Ascending aorta (tissue), 2 donors: ENCODE measurements at regions not wholly inside any gene's neighbourhood (a gene's known extent, or its start where the extent isn't known, plus 50 kb on each side); places are given as distances from the start of the nearest gene placed in this dataset.

ENCODE experiments used
- DNase-seq, 2 donors: peaks; one replicate each; pipeline ENCODE4 v3.0.0-alpha.2; 2019; ENCODE audit warnings: low spot score in 2 of 2
- H3K27ac ChIP-seq, 2 donors: fragments of 200-600 bp; sonication (generic); one replicate each; pipeline ENCODE4 v1.5.1; 2016 to 2017; ENCODE audit warnings: mild to moderate bottlenecking in 1 of 2
- H3K27me3 ChIP-seq: fragments of 200-600 bp; sonication (generic); one replicate; pipeline ENCODE4 v1.5.1; 2017
- H3K36me3 ChIP-seq, 2 donors: fragments of 200-600 bp; sonication (generic); one replicate each; pipeline ENCODE4 v1.5.1; 2016
- H3K4me1 ChIP-seq, 2 donors: fragments of 200-600 bp; sonication (generic); one replicate each; pipeline ENCODE4 v1.5.1; 2016 to 2017; ENCODE audit warnings: mild to moderate bottlenecking in 1 of 2
- H3K4me3 ChIP-seq, 2 donors: fragments of 200-600 bp; sonication (generic); one replicate each; pipeline ENCODE4 v1.5.1; 2016 to 2017; ENCODE audit warnings: mild to moderate bottlenecking in 1 of 2
- H3K9me3 ChIP-seq, 2 donors: fragments of 200-600 bp; sonication (generic); one replicate each; pipeline ENCODE4 v1.5.1; 2016
- intact Hi-C: fragments of 100-400 bp; cut with DNase I; formaldehyde crosslinking; loops from one replicate; pipeline ENCODE4 v1.15.1; 2023
- TF ChIP-seq, protein P1 (sequence below), 3 experiments: fragments of 200-600 bp in 2 of 3; fragments of 450-650 bp in 1 of 3; sonication (generic) in 2 of 3; IDR thresholded peaks; one replicate each; pipeline ENCODE4 v1.5.1; 2016 to 2019; ENCODE audit warnings: antibody characterized with exemption in 3 of 3, mild to moderate bottlenecking in 1 of 3, moderate library complexity in 1 of 3

DNA sequence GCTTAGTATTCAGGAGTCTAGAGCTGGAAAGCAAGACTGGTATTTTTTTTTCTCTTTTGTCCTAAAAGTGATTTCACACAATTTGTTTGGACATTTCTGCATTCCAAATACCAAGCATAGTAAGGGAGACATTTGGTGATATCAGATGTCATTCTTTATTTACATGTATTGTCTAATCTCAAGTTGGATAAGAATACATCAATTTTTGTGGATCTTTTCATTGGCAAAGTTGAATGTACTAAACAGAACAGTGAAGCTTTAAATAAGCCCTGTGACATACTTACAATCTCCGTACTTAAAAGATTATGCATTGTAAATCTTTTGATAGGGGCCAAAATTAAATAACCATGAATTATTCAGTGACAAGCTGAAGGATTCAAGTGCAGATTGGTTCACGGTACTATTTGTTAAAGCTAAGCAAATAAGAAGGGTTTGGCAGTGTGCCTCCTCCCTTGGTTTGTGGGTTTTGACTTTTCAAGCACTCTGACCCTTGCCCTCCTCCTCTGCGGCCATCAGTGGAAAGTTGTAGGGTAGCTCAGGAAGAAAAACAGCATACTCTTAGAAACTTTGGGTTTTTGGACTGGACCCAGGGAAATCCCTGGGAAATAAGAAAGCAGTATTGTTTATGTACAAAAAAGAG lies 663.7 kb downstream of the ADGRL2 start:
- Histone ChIP-seq H3K27me3 (no peaks in the 10 kb centered on the region), H3K9me3 (no peaks in the 10 kb centered on the region), H3K27ac (peak overlapping the region; percentile 34 to 51), H3K4me1 (peaks cover 0 to 11% of the 10 kb centered on the region in 2 donors), H3K36me3 (no peaks in the 10 kb centered on the region), H3K4me3 (no peak overlapping the region)
- TF ChIP-seq, protein P1, sequence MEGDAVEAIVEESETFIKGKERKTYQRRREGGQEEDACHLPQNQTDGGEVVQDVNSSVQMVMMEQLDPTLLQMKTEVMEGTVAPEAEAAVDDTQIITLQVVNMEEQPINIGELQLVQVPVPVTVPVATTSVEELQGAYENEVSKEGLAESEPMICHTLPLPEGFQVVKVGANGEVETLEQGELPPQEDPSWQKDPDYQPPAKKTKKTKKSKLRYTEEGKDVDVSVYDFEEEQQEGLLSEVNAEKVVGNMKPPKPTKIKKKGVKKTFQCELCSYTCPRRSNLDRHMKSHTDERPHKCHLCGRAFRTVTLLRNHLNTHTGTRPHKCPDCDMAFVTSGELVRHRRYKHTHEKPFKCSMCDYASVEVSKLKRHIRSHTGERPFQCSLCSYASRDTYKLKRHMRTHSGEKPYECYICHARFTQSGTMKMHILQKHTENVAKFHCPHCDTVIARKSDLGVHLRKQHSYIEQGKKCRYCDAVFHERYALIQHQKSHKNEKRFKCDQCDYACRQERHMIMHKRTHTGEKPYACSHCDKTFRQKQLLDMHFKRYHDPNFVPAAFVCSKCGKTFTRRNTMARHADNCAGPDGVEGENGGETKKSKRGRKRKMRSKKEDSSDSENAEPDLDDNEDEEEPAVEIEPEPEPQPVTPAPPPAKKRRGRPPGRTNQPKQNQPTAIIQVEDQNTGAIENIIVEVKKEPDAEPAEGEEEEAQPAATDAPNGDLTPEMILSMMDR (IDR thresholded peaks at IDR 0.05): no peak
- intact Hi-C loops: no loop called here
- no peak for DNase-seq

- TF ChIP-seq, protein P1 (IDR thresholded peaks at IDR 0.05): no peak
- H3K27me3 ChIP-seq: no peaks in the 10 kb centered on the region
- DNase-seq: no peak
These were observed 663.2 kb downstream of the ADGRL2 start for GRCh38 chr1:82463951-82464350.

GRCh38 chr1:82462366-82462765 lies 661.6 kb downstream of the ADGRL2 start:
- no peak overlapping the region for H3K27ac ChIP-seq
- no peak overlapping the region for H3K4me3 ChIP-seq
- DNase-seq: no peak
- no peaks in the 10 kb centered on the region for H3K9me3 ChIP-seq
- no peaks in the 10 kb centered on the region for H3K27me3 ChIP-seq
- H3K36me3 ChIP-seq: no peaks in the 10 kb centered on the region
- H3K4me1 ChIP-seq: peaks cover 0 to 11% of the 10 kb centered on the region in 2 donors
- intact Hi-C loops: no loop called here
- TF ChIP-seq, protein P1 (IDR thresholded peaks at IDR 0.05): no peak

More at GRCh38 chr1:82463951-82464350, 663.2 kb downstream of the ADGRL2 start:
- peaks cover 0 to 11% of the 10 kb centered on the region in 2 donors for H3K4me1 ChIP-seq
- H3K27ac ChIP-seq: no peak overlapping the region
- no peaks in the 10 kb centered on the region for H3K9me3 ChIP-seq
- intact Hi-C loops: no loop called here
- no peaks in the 10 kb centered on the region for H3K36me3 ChIP-seq
- no peak overlapping the region for H3K4me3 ChIP-seq

DNA sequence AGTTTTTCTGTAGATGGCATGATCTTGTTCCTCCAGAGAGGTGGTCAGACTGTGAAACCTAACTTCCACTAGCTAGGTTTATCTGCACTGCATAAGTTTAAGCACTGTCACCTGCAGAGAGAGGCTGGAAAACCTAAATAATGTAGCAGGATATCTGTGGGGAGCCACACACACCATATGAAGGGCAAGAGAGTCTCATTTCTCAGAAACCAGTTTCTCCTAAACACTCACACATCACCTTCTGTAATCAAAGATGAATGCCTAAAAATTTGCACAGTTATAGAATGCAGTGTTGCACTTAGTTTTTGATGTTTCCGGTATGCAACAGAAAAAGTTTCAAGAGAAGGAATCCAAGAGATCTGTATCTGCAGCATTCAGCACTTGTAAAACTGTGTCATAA lies 654.6 kb downstream of the ADGRL2 start:
- H3K4me3 ChIP-seq: no peak overlapping the region
- TF ChIP-seq, protein P1 (IDR thresholded peaks at IDR 0.05): no peak
- peaks cover 0 to 18% of the 10 kb centered on the region in 2 donors for H3K9me3 ChIP-seq
- H3K36me3 ChIP-seq: no peaks in the 10 kb centered on the region
- DNase-seq: no peak
- H3K27ac ChIP-seq: no peak overlapping the region
- intact Hi-C loops: no loop called here
- H3K4me1 ChIP-seq: no peaks in the 10 kb centered on the region
- H3K27me3 ChIP-seq: no peaks in the 10 kb centered on the region

DNA sequence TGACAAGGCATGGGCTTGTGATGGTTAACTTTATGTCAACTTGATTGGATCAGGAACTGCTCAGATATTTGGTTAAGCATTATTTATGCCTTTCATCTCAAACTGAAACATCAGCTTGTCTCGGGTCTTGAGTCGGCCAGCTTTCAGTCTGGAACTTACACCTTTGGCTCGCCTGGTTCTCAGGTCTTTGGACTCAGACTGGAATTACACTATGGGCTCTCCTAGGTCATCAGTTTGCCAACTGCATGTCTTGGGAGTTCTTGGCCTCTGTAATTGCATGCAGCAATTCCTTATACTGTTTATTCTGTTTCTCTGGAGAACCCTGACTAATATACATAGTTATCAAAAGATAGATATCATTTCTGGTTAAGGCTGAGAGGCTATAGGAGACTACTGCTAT lies 653.7 kb downstream of the ADGRL2 start:
- DNase-seq: no peak
- no peaks in the 10 kb centered on the region for H3K27me3 ChIP-seq
- intact Hi-C loops: no loop called here
- no peaks in the 10 kb centered on the region for H3K4me1 ChIP-seq
- H3K4me3 ChIP-seq: no peak overlapping the region
- TF ChIP-seq, protein P1 (IDR thresholded peaks at IDR 0.05): no peak
- no peak overlapping the region for H3K27ac ChIP-seq
- H3K9me3 ChIP-seq: peaks cover 0 to 18% of the 10 kb centered on the region in 2 donors
- no peaks in the 10 kb centered on the region for H3K36me3 ChIP-seq
